PC-3 (cell line): ENCODE measurements at regions not wholly inside any gene's neighbourhood (a gene's known extent, or its start where the extent isn't known, plus 50 kb on each side); places are given as distances from the start of the nearest gene placed in this dataset.

Experiments used
- ATAC-seq: fragments of 200-7000 bp; cut with Tn5 transposase; 2 replicates; pipeline ENCODE4 v1.9.1; 2020; ENCODE audit warnings: mild to moderate bottlenecking, moderate library complexity
- BruUV-seq: library from RNA; stranded (reverse); fragments of 400-500 nt; replicated peaks from 2 replicates; lab custom pipeline; 2021; lab: Mats Ljungman, UMichigan
- CTCF ChIA-PET: fragments of 300-600 bp; sonication (Branson Sonifier 250); formaldehyde crosslinking; loops from one replicate; lab custom pipeline; 2022; ENCODE audit warnings: antibody characterized with exemption; lab: Charles Lee
- POLR2A ChIA-PET: fragments of 300-600 bp; sonication (Branson Sonifier 250); formaldehyde crosslinking; loops from one replicate; lab custom pipeline; 2022; ENCODE audit warnings: antibody characterized with exemption; ENCODE audit not compliant: unreplicated experiment; lab: Charles Lee
- DNase-seq: peaks from one replicate; pipeline ENCODE4 v3.0.0-alpha.2; 2015
- H2AFZ ChIP-seq: fragments of 300-600 bp; sonication (generic); 2 replicates; pipeline ENCODE4 v1.6.0; 2016; ENCODE audit warnings: antibody characterized with exemption, low read length
- H3F3A ChIP-seq: fragments of 300-600 bp; sonication (generic); one replicate; pipeline ENCODE4 v1.6.0; 2017; ENCODE audit warnings: antibody characterized with exemption, low read length, control low read depth, mild to moderate bottlenecking; ENCODE audit not compliant: unreplicated experiment
- H3K27ac ChIP-seq: fragments of 300-600 bp; sonication (generic); 2 replicates; pipeline ENCODE4 v1.5.1; 2016; ENCODE audit warnings: mild to moderate bottlenecking, low read length
- H3K27me3 ChIP-seq: fragments of 300-600 bp; sonication (generic); 2 replicates; pipeline ENCODE4 v1.6.1; 2016; ENCODE audit warnings: low read length, mixed read lengths
- H3K36me3 ChIP-seq: fragments of 300-600 bp; sonication (generic); 2 replicates; pipeline ENCODE4 v1.6.1; 2016; ENCODE audit warnings: low read depth, mixed run types, low read length, mixed read lengths
- H3K4me1 ChIP-seq: fragments of 300-600 bp; sonication (generic); 2 replicates; pipeline ENCODE4 v1.5.1; 2016; ENCODE audit warnings: low read length; ENCODE audit not compliant: insufficient read depth
- H3K4me2 ChIP-seq: fragments of 300-600 bp; sonication (generic); 2 replicates; pipeline ENCODE4 v1.6.0; 2016; ENCODE audit warnings: low read length
- H3K4me3 ChIP-seq: fragments of 300-600 bp; sonication (generic); 2 replicates; pipeline ENCODE4 v1.5.1; 2016; ENCODE audit warnings: mild to moderate bottlenecking, low read length, mixed read lengths
- H3K79me2 ChIP-seq: fragments of 300-600 bp; sonication (generic); 2 replicates; pipeline ENCODE4 v1.6.1; 2017; ENCODE audit warnings: low read length, mixed read lengths
- H3K9ac ChIP-seq: fragments of 300-600 bp; sonication (generic); 2 replicates; pipeline ENCODE4 v1.6.0; 2016; ENCODE audit warnings: mild to moderate bottlenecking, low read length
- H3K9me2 ChIP-seq: fragments of 300-600 bp; sonication (generic); replicated peaks from 2 replicates; pipeline ENCODE4 v1.6.1; 2016; ENCODE audit warnings: mixed run types, low read length, mixed read lengths
- H3K9me3 ChIP-seq: fragments of 300-600 bp; sonication (generic); 2 replicates; pipeline ENCODE4 v1.6.1; 2016; ENCODE audit warnings: low read length, mixed read lengths
- H4K20me1 ChIP-seq: fragments of 300-600 bp; sonication (generic); 2 replicates; pipeline ENCODE4 v1.6.1; 2016; ENCODE audit warnings: low read length, mixed read lengths
- CTCF ChIP-seq: fragments of 300-600 bp; sonication (generic); conservative IDR thresholded peaks from 2 replicates; pipeline ENCODE4 v1.5.1; 2017; ENCODE audit warnings: antibody characterized with exemption, low read depth, mild to moderate bottlenecking, low read length
- EZH2 ChIP-seq: fragments of 300-600 bp; sonication (generic); IDR thresholded peaks from one replicate; pipeline ENCODE4 v1.6.1; 2017; ENCODE audit warnings: antibody characterized with exemption, mild to moderate bottlenecking, low read length; ENCODE audit not compliant: unreplicated experiment
- EZH2phosphoT487 ChIP-seq: fragments of 300-600 bp; sonication (generic); IDR thresholded peaks from 2 replicates; pipeline ENCODE4 v1.6.1; 2018; ENCODE audit warnings: mild to moderate bottlenecking, antibody characterized with exemption, low read length, borderline replicate concordance
- intact Hi-C: fragments of 100-400 bp; cut with micrococcal nuclease; formaldehyde crosslinking; loops from 2 replicates; pipeline ENCODE4 v1.9.0; 2023

GRCh38 chr18:61949946-61950345 lies 57.1 kb upstream of the RNF152 start:
- H3K9me3 ChIP-seq, result no peaks in the 10 kb centered on the region
- no peaks in the 10 kb centered on the region for H3K4me1 ChIP-seq
- BruUV-seq, result no TSS peak
- H3K9ac ChIP-seq, result no peak overlapping the region
- H3K4me3 ChIP-seq, result no peak overlapping the region
- ATAC-seq (no peak), DNase-seq (no peak)
- no peaks in the 10 kb centered on the region for H3K9me2 ChIP-seq
- H4K20me1 ChIP-seq, result no peaks in the 10 kb centered on the region
- no peak overlapping the region for H2AFZ ChIP-seq
- intact Hi-C loops, result no loop called here
- POLR2A ChIA-PET, result no interaction called here
- peaks cover 8% of the 10 kb centered on the region; the same call in 1 of the 2 replicates for H3K27me3 ChIP-seq
- no peak for TF ChIP-seq CTCF
- no peak for TF ChIP-seq EZH2phosphoT487
- TF ChIP-seq EZH2, result no peak
- no peak overlapping the region for H3K27ac ChIP-seq
- no peaks in the 10 kb centered on the region for H3F3A ChIP-seq
- CTCF ChIA-PET, result no interaction called here
- no peaks in the 10 kb centered on the region for H3K79me2 ChIP-seq
- no peak overlapping the region for H3K4me2 ChIP-seq
- no peaks in the 10 kb centered on the region for H3K36me3 ChIP-seq

- POLR2A ChIA-PET, result no interaction called here
- intact Hi-C loops, result no loop called here
- ATAC-seq, result no peak
- no peak for DNase-seq
- CTCF ChIA-PET, result no interaction called here
- H3K4me2 ChIP-seq, result no peak overlapping the region
- no peak for TF ChIP-seq EZH2
- TF ChIP-seq EZH2phosphoT487, result no peak
- no peaks in the 10 kb centered on the region for H3F3A ChIP-seq
- H3K9ac ChIP-seq, result no peak overlapping the region
- no peak overlapping the region for H3K27ac ChIP-seq
- H3K4me3 ChIP-seq, result no peak overlapping the region
- H3K36me3 ChIP-seq, result no peaks in the 10 kb centered on the region
- H3K79me2 ChIP-seq, result no peaks in the 10 kb centered on the region
- H3K9me2 ChIP-seq, result no peaks in the 10 kb centered on the region
- no peaks in the 10 kb centered on the region for H3K9me3 ChIP-seq
- BruUV-seq, result no TSS peak
- H3K4me1 ChIP-seq, result no peaks in the 10 kb centered on the region
- H4K20me1 ChIP-seq, result no peaks in the 10 kb centered on the region
- no peak overlapping the region for H2AFZ ChIP-seq
- H3K27me3 ChIP-seq, result peaks cover 9% of the 10 kb centered on the region; the same call in 1 of the 2 replicates
Measured at GRCh38 chr18:61948846-61949438, 56.1 kb upstream of the RNF152 start.

- DNase-seq (no peak), ATAC-seq (no peak)
- intact Hi-C loops, result no loop called here
- Histone ChIP-seq H3K9me2 (no peaks in the 10 kb centered on the region), H3K4me3 (no peak overlapping the region), H3K27me3 (peaks cover 9% of the 10 kb centered on the region; the same call in 1 of the 2 replicates), H3K36me3 (no peaks in the 10 kb centered on the region), H4K20me1 (no peaks in the 10 kb centered on the region), H3K4me2 (no peak overlapping the region), H2AFZ (no peak overlapping the region), H3K27ac (no peak overlapping the region), H3K9me3 (no peaks in the 10 kb centered on the region), H3K79me2 (no peaks in the 10 kb centered on the region), H3K4me1 (no peaks in the 10 kb centered on the region), H3F3A (no peaks in the 10 kb centered on the region), H3K9ac (no peak overlapping the region)
- CTCF ChIA-PET, result no interaction called here
- TF ChIP-seq CTCF (no peak), EZH2 (no peak), EZH2phosphoT487 (no peak)
- no TSS peak for BruUV-seq
- POLR2A ChIA-PET, result no interaction called here
Measured at GRCh38 chr18:61948281-61948741, 55.5 kb upstream of the RNF152 start.
